Neutrophil (primary cell): ENCODE measurements at regions not wholly inside any gene's neighbourhood (a gene's known extent, or its start where the extent isn't known, plus 50 kb on each side); places are given as distances from the start of the nearest gene placed in this dataset.
"Not testable (repeated sequence)": the region's sequence is repeated elsewhere in the genome, so short reads cannot be mapped to it uniquely, and the experiment has no call there.

Experiments used
- H3K27ac ChIP-seq: fragments of 200-600 bp; sonication (generic); 2 replicates; pipeline ENCODE4 v1.5.1; 2016; ENCODE audit warnings: mild to moderate bottlenecking, moderate library complexity
- H3K27me3 ChIP-seq: fragments of 200-600 bp; sonication (generic); 2 replicates; pipeline ENCODE4 v1.6.0; 2016; ENCODE audit warnings: mild to moderate bottlenecking
- H3K36me3 ChIP-seq: fragments of 200-600 bp; sonication (generic); 2 replicates; pipeline ENCODE4 v1.5.1; 2017
- H3K4me1 ChIP-seq, 2 experiments: fragments of 200-600 bp in 1 of 2; sonication (generic) in 1 of 2; 1 replicate in 1 of 2; 2 replicates in 1 of 2; pipeline versions ENCODE4 v1.5.1 to v1.6.1; 2013 to 2016; ENCODE audit warnings: low read depth in 1 of 2, low read length in 1 of 2, mild to moderate bottlenecking in 1 of 2, moderate library complexity in 1 of 2; ENCODE audit not compliant: control insufficient read depth in 1 of 2, insufficient read depth in 1 of 2
- H3K4me3 ChIP-seq, 2 experiments: fragments of 200-600 bp in 1 of 2; sonication (generic) in 1 of 2; 1 replicate in 1 of 2; 2 replicates in 1 of 2; pipeline ENCODE4 v1.5.1; 2013 to 2016; ENCODE audit warnings: low read depth in 1 of 2, low read length in 1 of 2, mild to moderate bottlenecking in 1 of 2, moderate library complexity in 1 of 2
- H3K9me3 ChIP-seq: fragments of 200-600 bp; sonication (generic); 2 replicates; pipeline ENCODE4 v1.5.1; 2016
- CTCF ChIP-seq: fragments of 200-600 bp; sonication (generic); IDR thresholded peaks from 2 replicates; pipeline ENCODE4 v1.5.1; 2016; ENCODE audit warnings: antibody characterized with exemption

- Histone ChIP-seq H3K4me3 (no peak overlapping the region), H3K9me3 (peaks cover 7% of the 10 kb centered on the region), H3K36me3 (no peaks in the 10 kb centered on the region), H3K27ac (no peak overlapping the region), H3K27me3 (no peaks in the 10 kb centered on the region), H3K4me1 (no peaks in the 10 kb centered on the region)
- no peak for TF ChIP-seq CTCF
Observed at GRCh38 chr3:26281284-26281985, 341.1 kb upstream of the LRRC3B start.

GRCh38 chr3:26284503-26284902 is 338.1 kb upstream of the LRRC3B start:
- not testable (repeated sequence) for H3K4me1 ChIP-seq, H3K36me3 ChIP-seq, H3K27me3 ChIP-seq, H3K27ac ChIP-seq, H3K4me3 ChIP-seq, H3K9me3 ChIP-seq

GRCh38 chr3:26291840-26292239 is 330.7 kb upstream of the LRRC3B start:
- H3K27me3 ChIP-seq = no peaks in the 10 kb centered on the region
- H3K9me3 ChIP-seq = no peaks in the 10 kb centered on the region
- H3K4me3 ChIP-seq = no peak overlapping the region
- no peak overlapping the region for H3K27ac ChIP-seq
- H3K4me1 ChIP-seq = no peaks in the 10 kb centered on the region
- TF ChIP-seq CTCF = no peak
- no peaks in the 10 kb centered on the region for H3K36me3 ChIP-seq

GRCh38 chr3:26292780-26293179 is 329.8 kb upstream of the LRRC3B start:
- Histone ChIP-seq H3K27me3 (no peaks in the 10 kb centered on the region), H3K4me3 (no peak overlapping the region), H3K36me3 (no peaks in the 10 kb centered on the region), H3K9me3 (no peaks in the 10 kb centered on the region), H3K4me1 (no peaks in the 10 kb centered on the region), H3K27ac (no peak overlapping the region)
- TF ChIP-seq CTCF = no peak

GRCh38 chr3:26293329-26293844 is 329.2 kb upstream of the LRRC3B start:
- Histone ChIP-seq H3K9me3 (no peaks in the 10 kb centered on the region), H3K4me3 (no peak overlapping the region), H3K27ac (no peak overlapping the region), H3K4me1 (no peaks in the 10 kb centered on the region), H3K27me3 (no peaks in the 10 kb centered on the region), H3K36me3 (no peaks in the 10 kb centered on the region)
- TF ChIP-seq CTCF = no peak

- no peaks in the 10 kb centered on the region for H3K9me3 ChIP-seq
- H3K27ac ChIP-seq = no peak overlapping the region
- H3K36me3 ChIP-seq = no peaks in the 10 kb centered on the region
- no peak overlapping the region for H3K4me3 ChIP-seq
- TF ChIP-seq CTCF = no peak
- no peaks in the 10 kb centered on the region for H3K27me3 ChIP-seq
- no peaks in the 10 kb centered on the region for H3K4me1 ChIP-seq
Observed at GRCh38 chr3:26307192-26307591, 315.4 kb upstream of the LRRC3B start.
